ENCODE measurements at regions not wholly inside any gene's neighbourhood (a gene's known extent, or its start where the extent isn't known, plus 50 kb on each side); places are given as distances from the start of the nearest gene placed in this dataset.

GRCh38 chr13:73421310-73421912, 362.6 kb downstream of the KLF5 start:
- DNase-seq, result no peak

GRCh38 chr13:73419186-73419585, 360.4 kb downstream of the KLF5 start:
- DNase-seq, result no peak

GRCh38 chr13:73417012-73417615, 358.3 kb downstream of the KLF5 start:
- peak in 1 of 2 experiments; percentile 47 for DNase-seq

GRCh38 chr13:73416093-73416492, 357.3 kb downstream of the KLF5 start:
- DNase-seq, result no peak

GRCh38 chr13:73413656-73414055, 354.9 kb downstream of the KLF5 start:
- no peak for DNase-seq

- no peak for DNase-seq
These were observed 354.1 kb downstream of the KLF5 start for GRCh38 chr13:73412933-73413332.

GRCh38 chr13:73411067-73411809, 352.4 kb downstream of the KLF5 start:
- peak; percentile 22 to 73 for DNase-seq

- DNase-seq, result no peak
These were observed 347.6 kb downstream of the KLF5 start for GRCh38 chr13:73406454-73406853.

- DNase-seq, result no peak
These were observed 345.8 kb downstream of the KLF5 start for GRCh38 chr13:73404581-73404980.

GRCh38 chr13:73403355-73404120, 344.7 kb downstream of the KLF5 start:
- DNase-seq, result no peak

GRCh38 chr13:73401769-73402168, 343.0 kb downstream of the KLF5 start:
- DNase-seq, result no peak

- DNase-seq, result no peak
These were observed 340.8 kb downstream of the KLF5 start for GRCh38 chr13:73399347-73400216.

- no peak for DNase-seq
These were observed 338.9 kb downstream of the KLF5 start for GRCh38 chr13:73397496-73398305.

- DNase-seq, result no peak
These were observed 335.3 kb downstream of the KLF5 start for GRCh38 chr13:73394066-73394465.

- DNase-seq, result no peak
These were observed 331.3 kb downstream of the KLF5 start for GRCh38 chr13:73390100-73390499.

GRCh38 chr13:73388586-73388985, 329.8 kb downstream of the KLF5 start:
- DNase-seq, result no peak

GRCh38 chr13:73387318-73387717, 328.5 kb downstream of the KLF5 start:
- no peak for DNase-seq

- no peak for DNase-seq
These were observed 327.0 kb downstream of the KLF5 start for GRCh38 chr13:73385848-73386247.

- no peak for DNase-seq
These were observed 314.1 kb downstream of the KLF5 start for GRCh38 chr13:73372666-73373627.

- no peak for DNase-seq
These were observed 311.3 kb downstream of the KLF5 start for GRCh38 chr13:73370066-73370465.
